ENCODE measurements at regions not wholly inside any gene's neighbourhood (a gene's known extent, or its start where the extent isn't known, plus 50 kb on each side); places are given as distances from the start of the nearest gene placed in this dataset.

DNA sequence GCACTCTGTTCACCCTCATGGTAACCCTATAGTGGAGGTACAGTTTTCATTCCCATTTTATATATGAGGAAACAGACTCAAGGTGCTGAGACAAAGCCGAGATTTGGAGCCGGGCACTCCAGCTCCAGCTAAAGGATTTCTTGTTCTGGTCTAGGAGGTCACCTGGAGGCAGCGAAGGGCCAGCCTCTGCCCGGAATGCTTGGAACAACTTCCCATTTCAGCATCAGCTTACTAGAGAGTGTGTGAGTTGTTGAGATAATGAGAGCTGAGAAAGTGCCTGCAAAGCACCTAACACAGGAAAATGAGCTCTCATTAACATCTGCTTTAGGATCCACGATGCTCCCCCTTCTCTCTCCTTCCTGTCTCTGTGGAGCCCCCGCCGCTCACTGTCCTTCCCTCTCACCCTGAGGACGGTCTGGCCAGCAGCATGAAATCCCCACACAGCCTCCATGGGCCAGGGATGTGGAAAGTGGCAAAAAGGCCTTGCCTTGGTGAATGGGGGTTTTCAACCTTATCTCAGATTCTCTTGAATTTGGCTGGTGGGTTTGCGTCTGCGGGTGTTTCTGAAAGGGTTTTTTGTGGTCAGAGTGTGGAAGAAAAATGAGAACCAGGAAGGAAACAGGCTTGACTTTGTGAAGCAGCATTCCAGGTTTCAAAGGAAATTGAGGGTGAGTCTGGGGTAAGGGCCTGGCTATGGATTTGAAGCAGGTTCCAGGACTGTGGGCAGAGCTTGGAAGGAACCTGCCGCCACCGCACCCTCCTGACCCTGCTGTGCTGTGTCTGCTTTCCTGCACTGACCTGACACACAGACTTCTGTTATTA, 178.7 kb downstream of the FOXL1 start:
- Histone ChIP-seq H3K36me3 (ENCODE audit: control insufficient read depth, insufficient read depth, low read length) (no peaks in the 10 kb centered on the region), H3K27me3 (replicated peaks; ENCODE audit: control insufficient read depth, insufficient read depth, low read length) (no peaks in the 10 kb centered on the region), H3K4me3 (replicated peaks; ENCODE audit: low read depth, low read length) (no peak overlapping the region)
- DNase-seq (ENCODE audit: extremely low read depth, insufficient read length): no peak
- no peak for TF ChIP-seq CTCF (IDR thresholded peaks at IDR 0.05; ENCODE audit: insufficient read depth, low read length, poor library complexity, severe bottlenecking)

DNA sequence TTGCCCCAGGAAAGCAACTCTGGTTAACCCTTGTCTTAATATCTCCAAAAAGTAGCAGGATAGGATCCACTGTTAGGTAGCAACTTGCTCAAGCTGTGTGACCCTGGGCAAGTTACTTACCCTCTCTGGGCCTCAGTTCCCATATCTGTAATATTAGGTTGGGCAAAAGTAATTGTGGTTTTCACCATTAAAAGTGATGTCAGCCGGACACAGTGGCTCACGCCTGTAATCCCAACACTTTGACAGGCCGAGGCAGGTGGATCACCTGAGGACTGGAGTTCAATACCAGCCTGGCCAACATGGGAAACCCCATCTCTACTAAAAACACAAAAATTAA, 179.3 kb downstream of the FOXL1 start:
- no peak overlapping the region for H3K4me3 ChIP-seq (replicated peaks; ENCODE audit: low read depth, low read length)
- no peak for DNase-seq (ENCODE audit: extremely low read depth, insufficient read length)
- H3K36me3 ChIP-seq (ENCODE audit: control insufficient read depth, insufficient read depth, low read length): no peaks in the 10 kb centered on the region
- TF ChIP-seq CTCF (IDR thresholded peaks at IDR 0.05; ENCODE audit: insufficient read depth, low read length, poor library complexity, severe bottlenecking): no peak
- no peaks in the 10 kb centered on the region; the same call in 1 of the 2 replicates for H3K27me3 ChIP-seq (replicated peaks; ENCODE audit: control insufficient read depth, insufficient read depth, low read length)

- no peak for TF ChIP-seq CTCF (IDR thresholded peaks at IDR 0.05; ENCODE audit: insufficient read depth, low read length, poor library complexity, severe bottlenecking)
- no peak for DNase-seq (ENCODE audit: extremely low read depth, insufficient read length)
- H3K36me3 ChIP-seq (ENCODE audit: control insufficient read depth, insufficient read depth, low read length): no peaks in the 10 kb centered on the region
- H3K4me3 ChIP-seq (replicated peaks; ENCODE audit: low read depth, low read length): no peak overlapping the region
- no peaks in the 10 kb centered on the region; the same call in 1 of the 2 replicates for H3K27me3 ChIP-seq (replicated peaks; ENCODE audit: control insufficient read depth, insufficient read depth, low read length)
These were observed 180.6 kb downstream of the FOXL1 start for GRCh38 chr16:86758932-86759331.

- no peak for DNase-seq (ENCODE audit: extremely low read depth, insufficient read length)
- no peaks in the 10 kb centered on the region; the same call in none of the 2 replicates for H3K27me3 ChIP-seq (replicated peaks; ENCODE audit: control insufficient read depth, insufficient read depth, low read length)
- no peak overlapping the region for H3K4me3 ChIP-seq (replicated peaks; ENCODE audit: low read depth, low read length)
- TF ChIP-seq CTCF (IDR thresholded peaks at IDR 0.05; ENCODE audit: insufficient read depth, low read length, poor library complexity, severe bottlenecking): peak; percentile 73
- H3K36me3 ChIP-seq (ENCODE audit: control insufficient read depth, insufficient read depth, low read length): no peaks in the 10 kb centered on the region
These were observed 183.0 kb downstream of the FOXL1 start for GRCh38 chr16:86761111-86762031.

GRCh38 chr16:86762095-86762494, 183.7 kb downstream of the FOXL1 start:
- H3K36me3 ChIP-seq (ENCODE audit: control insufficient read depth, insufficient read depth, low read length): no peaks in the 10 kb centered on the region
- no peak for DNase-seq (ENCODE audit: extremely low read depth, insufficient read length)
- no peak overlapping the region for H3K4me3 ChIP-seq (replicated peaks; ENCODE audit: low read depth, low read length)
- no peaks in the 10 kb centered on the region; the same call in none of the 2 replicates for H3K27me3 ChIP-seq (replicated peaks; ENCODE audit: control insufficient read depth, insufficient read depth, low read length)
- TF ChIP-seq CTCF (IDR thresholded peaks at IDR 0.05; ENCODE audit: insufficient read depth, low read length, poor library complexity, severe bottlenecking): no peak

All from GM06990 (cell line).